ENCODE measurements at regions not wholly inside any gene's neighbourhood (a gene's known extent, or its start where the extent isn't known, plus 50 kb on each side); places are given as distances from the start of the nearest gene placed in this dataset.

GRCh38 chr13:84455143-84455905, 573.0 kb upstream of the SLITRK1 start:
- DNase-seq (ENCODE audit: low spot score): no peak

DNA sequence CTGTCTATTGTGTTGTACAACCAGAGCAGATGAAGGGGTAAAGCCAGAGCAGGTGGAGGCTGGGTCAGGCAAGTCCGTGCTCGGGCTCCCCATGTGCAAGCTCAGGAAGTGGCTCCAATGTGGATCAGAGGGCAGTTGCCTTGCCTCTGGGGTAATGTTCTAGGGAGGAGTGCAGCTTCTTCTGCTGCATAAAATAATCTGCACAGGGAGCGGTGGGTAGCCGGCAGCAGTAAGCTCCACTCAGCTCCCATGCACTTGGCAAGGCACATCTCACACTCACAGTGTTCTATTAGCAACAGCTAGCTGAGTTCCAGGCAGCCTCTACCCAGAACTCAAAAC, 565.3 kb upstream of the SLITRK1 start:
- DNase-seq (ENCODE audit: low spot score): no peak

DNA sequence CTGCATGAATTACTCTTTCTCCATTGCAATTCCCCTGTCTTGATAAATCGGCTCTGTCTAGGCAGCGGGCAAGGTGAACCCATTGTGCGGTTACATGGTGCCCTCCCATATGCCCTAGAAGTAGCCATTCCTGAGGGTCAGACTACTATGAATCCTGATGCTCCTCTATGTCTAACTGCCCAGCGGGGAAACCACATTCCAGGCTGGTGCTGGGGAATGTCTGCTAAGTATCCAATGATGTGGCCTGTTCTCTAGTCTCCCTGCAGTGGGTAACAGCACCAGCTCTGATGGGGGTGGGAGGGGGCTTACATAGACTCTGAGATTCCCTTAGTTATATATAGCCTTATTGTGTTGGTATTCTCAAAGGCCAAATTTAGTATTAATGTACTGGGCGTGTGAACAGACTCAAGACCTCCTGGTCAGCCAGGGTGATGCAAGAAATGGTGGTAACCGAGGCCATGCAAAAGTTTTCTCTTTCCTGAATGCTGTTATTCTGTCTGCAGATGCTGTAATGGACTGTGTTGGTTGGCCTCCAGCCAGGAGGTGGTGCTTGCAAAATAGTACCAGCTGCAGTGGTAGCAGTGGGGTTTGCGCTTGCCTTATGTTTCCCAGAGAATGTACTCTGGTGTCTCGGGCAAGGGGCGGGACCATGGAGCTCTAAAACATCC, 564.8 kb upstream of the SLITRK1 start:
- DNase-seq (ENCODE audit: low spot score): no peak

DNA sequence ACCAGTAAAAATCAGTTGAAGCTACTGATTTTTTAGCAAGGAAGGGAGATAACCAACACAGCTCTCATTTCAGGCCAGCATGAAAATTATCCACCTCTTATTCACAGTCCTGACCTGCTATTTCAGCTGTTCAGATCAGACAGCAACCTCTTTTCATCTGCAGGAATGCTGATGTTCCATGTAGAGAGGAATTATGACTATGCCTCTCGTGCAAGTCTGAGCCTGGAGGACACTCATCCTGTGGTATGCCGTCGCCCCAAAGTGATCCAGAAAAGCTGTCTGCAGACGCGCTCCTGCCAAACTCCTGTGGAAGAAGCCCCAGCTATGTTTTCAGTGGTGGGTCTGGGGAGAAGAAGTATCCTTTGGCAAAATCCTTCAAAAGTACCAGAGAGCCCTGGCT, 563.5 kb upstream of the SLITRK1 start:
- no peak for DNase-seq (ENCODE audit: low spot score)

DNA sequence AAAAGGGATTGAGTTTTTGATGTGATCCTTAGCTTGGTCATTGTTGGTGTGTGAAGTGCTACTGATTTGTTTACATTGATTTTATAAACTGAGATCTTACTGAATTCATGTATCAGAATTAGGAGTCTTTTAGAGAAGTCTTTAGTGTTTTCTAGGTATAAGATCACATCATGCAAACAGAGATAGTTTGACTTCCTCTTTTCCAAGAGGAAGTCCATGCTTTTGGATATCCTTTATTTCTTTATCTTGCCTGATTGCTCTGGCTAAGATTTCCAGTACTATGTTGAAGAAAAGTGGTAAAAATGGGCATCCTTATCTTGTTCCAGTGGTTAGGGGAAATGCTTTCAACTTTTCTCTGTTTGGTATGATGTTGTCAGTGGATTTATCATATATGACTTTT, 561.2 kb upstream of the SLITRK1 start:
- no peak for DNase-seq (ENCODE audit: low spot score)

GRCh38 chr13:84439108-84439507, 556.8 kb upstream of the SLITRK1 start:
- no peak for DNase-seq (ENCODE audit: low spot score)

DNA sequence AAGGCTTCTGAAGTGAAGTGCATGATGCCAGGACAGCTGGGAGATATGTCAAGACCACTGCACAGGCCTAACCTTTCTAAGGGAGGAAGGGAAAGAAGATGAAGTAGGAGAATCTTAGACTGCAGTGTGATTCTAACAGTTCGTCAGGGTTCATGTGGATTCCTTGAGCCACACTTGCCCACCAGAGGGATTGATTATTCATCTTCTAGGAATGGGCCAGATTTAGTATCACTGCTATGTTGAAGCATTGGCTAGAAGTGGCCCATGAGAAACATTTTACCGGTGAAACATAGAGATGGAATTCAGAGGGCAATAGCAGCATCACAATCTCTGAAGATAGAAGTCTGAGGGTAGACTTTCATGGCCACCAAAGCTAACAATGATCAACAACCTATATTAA, 550.8 kb upstream of the SLITRK1 start:
- no peak for DNase-seq (ENCODE audit: low spot score)

DNA sequence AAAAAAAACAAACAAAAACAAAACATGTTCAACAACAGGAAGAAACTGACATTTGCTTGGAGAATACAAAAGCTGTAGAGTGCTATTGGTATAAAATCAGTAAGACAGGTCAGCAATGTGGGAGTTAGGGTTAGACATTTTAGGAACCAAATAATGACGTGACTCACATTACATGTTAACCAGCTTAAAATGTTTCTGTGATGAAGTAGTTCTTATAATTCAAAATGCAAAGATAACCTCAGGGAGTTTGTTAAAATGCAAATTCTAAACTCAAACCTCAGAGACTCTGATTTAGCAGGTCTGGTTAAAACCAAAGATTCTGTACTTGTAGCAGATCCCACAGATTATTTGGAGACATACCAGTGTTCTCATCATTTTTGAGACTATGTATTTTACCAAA, 549.4 kb upstream of the SLITRK1 start:
- DNase-seq (ENCODE audit: low spot score): no peak

GRCh38 chr13:84430446-84430845, 548.2 kb upstream of the SLITRK1 start:
- DNase-seq (ENCODE audit: low spot score): no peak

GRCh38 chr13:84430015-84430414, 547.7 kb upstream of the SLITRK1 start:
- DNase-seq (ENCODE audit: low spot score): no peak

DNA sequence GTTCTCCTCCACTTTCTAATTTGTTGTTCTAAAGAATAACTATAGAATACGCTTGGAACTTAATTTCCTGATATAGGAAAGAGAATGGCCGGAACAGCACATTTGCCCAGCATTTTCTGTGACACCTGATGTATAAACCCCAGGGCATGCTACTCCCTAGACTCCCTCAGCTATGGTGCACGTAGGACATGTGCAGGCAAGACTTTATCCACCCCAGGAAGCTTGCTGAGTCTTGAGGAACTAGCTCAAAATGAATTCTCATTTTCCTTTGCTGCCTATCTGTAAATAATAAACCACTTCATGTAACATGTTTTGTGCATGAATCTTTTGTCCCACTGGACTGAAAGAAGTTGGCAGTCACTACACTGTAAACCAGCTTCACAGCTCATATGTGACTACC, 535.8 kb upstream of the SLITRK1 start:
- no peak for DNase-seq (ENCODE audit: low spot score)

DNA sequence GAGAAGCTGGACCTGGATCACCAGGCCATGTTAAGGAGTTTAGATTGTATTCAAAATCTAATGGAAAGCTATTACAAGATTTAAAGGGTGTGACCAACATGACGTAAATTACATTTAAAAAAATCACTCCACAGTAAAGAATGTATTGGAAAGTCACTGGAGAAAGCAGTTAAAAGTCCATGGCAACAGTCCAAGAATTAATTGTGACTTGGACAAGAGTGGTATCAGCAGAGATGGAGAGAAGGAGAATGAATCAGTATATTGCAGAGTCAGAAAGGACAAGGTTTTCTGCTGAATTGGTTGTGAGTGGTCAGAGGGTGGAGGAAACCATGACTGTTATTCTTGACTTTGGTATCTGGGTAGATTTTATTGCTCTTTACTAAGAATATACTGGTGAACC, 535.1 kb upstream of the SLITRK1 start:
- DNase-seq (ENCODE audit: low spot score): no peak

DNA sequence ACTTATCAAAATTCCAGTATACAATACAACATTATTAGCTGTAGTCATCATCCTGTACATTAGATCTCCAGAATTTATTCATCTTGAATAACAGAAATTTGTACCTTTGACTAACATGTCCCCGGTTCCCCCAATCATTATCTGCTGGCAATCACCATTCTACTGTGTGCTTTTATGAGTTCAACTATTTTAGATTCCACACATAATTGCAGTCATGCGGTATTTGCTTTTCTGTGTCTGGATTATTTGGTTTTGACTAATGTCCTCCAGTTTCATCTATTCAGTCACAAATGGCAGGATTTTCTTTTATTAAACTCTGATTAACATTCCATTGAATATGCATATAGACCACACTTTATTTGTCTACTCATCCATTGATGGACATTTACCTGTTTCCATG, 530.7 kb upstream of the SLITRK1 start:
- DNase-seq (ENCODE audit: low spot score): no peak

DNA sequence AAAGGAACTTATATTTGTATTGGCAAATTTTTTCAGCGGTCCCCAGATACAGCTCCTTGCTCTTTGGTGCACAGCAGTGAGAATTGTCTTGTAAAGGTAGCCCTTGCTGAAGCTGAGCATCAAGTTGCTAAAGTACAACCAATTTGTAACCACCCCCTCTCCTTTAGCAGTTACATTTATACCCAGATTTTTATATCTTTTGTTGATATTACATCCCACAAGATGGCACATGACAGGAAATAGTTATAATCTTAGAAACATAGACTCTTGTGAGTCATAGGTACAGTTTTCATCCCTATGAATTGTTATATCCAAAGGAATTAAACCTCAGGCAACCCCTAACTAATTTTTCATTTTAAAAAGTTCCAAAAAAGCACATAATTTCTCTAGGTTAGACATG, 523.0 kb upstream of the SLITRK1 start:
- DNase-seq (ENCODE audit: low spot score): no peak

DNA sequence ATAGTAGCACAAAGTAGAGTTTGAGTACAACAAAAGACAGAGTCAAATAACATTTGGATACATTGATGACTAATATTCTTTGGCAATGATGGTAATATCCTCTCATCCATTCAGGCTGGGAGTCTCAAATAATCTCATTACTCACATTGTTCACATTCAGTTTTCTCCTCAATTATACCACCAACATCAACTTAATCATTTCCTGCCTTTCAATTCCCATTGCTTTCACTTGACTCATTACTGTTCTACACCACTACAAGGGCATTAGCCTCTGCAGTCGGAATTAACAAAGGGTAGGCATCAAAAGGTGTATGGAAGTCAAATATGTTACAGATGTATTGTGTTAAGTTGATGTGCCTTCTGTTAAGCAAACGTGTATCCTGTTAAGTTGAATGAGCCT, 518.4 kb upstream of the SLITRK1 start:
- no peak for DNase-seq (ENCODE audit: low spot score)

DNA sequence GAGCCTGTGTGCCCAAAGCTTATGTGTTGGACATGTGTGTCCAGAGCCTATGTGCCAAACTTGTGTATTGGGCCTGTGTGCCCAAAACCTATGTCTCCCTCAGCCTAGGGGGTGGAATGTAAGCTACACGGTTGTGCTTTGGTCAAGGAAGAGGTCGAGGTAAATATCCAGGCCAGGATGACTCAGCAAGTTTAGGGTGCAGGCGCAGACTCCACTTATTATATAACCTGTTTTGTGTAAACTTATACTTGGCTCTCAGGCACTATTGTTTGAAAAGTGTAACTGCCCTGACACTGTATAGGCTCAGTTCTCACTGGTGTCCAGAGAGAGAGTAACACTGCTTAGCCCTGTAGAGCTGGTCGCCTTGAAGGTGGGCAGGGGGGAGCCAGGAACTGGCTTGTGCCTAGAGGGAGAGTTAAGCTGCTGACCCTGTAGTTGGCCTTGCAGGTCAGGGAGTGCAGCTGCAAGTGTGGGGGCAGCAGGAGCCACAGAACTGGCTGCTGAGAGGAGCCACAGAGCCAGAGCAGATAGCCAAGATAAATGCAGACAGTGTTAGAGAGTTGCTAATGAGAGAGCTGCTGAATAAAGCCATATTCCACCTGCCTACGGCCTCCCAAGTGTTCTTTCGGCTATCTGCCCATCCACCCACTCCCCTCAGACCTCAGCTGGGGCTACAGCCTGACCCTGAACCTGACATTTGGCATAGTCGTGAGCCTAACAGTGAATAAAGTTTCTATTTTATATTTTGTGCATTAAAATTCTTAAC, 517.2 kb upstream of the SLITRK1 start:
- DNase-seq (ENCODE audit: low spot score): no peak

GRCh38 chr13:84393981-84394625, 511.8 kb upstream of the SLITRK1 start:
- no peak for DNase-seq (ENCODE audit: low spot score)

- DNase-seq (ENCODE audit: low spot score): no peak
These were observed 498.6 kb upstream of the SLITRK1 start for GRCh38 chr13:84380866-84381265.

GRCh38 chr13:84377106-84377505, 494.8 kb upstream of the SLITRK1 start:
- no peak for DNase-seq (ENCODE audit: low spot score)

GRCh38 chr13:84366506-84366905, 484.2 kb upstream of the SLITRK1 start:
- no peak for DNase-seq (ENCODE audit: low spot score)

- no peak for DNase-seq (ENCODE audit: low spot score)
These were observed 480.5 kb upstream of the SLITRK1 start for GRCh38 chr13:84362777-84363176.

DNA sequence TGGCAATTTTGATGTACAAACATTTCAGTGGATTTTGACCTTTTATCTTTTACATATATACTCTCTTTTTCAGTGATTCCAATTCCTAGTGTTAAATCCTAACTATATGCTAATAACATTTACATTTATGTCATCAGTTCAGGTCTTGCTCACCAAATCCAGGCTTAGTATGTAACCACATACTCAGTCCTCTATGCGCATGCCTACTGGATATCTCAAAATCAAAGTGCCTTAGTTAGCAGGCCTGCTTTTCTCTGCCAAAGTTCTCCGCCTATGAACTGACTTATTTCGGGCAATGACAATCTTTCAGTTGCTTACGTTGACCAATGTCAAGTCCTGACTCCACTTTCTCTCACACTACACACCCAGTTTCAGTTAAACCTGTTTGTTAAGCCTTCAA, 478.5 kb upstream of the SLITRK1 start:
- no peak for DNase-seq (ENCODE audit: low spot score)

GRCh38 chr13:84358601-84359000, 476.3 kb upstream of the SLITRK1 start:
- no peak for DNase-seq (ENCODE audit: low spot score)
